HUES48 (cell line): ENCODE measurements at regions not wholly inside any gene's neighbourhood (a gene's known extent, or its start where the extent isn't known, plus 50 kb on each side); places are given as distances from the start of the nearest gene placed in this dataset.

Experiments used
- H3K27ac ChIP-seq: one replicate; pipeline ENCODE4 v1.7.0; 2013; ENCODE audit warnings: low read depth, low read length, inconsistent platforms
- H3K27me3 ChIP-seq: 2 replicates; pipeline ENCODE4 v1.6.1; 2013; ENCODE audit warnings: mild to moderate bottlenecking, low read length; ENCODE audit not compliant: control insufficient read depth, insufficient read depth
- H3K36me3 ChIP-seq: 2 replicates; pipeline ENCODE4 v1.6.1; 2013; ENCODE audit warnings: low read length; ENCODE audit not compliant: control insufficient read depth, insufficient read depth
- H3K4me1 ChIP-seq: 2 replicates; pipeline ENCODE4 v1.6.1; 2013; ENCODE audit warnings: mild to moderate bottlenecking, low read length; ENCODE audit not compliant: control insufficient read depth, insufficient read depth
- H3K4me3 ChIP-seq: 2 replicates; pipeline ENCODE4 v1.5.1; 2013; ENCODE audit warnings: mild to moderate bottlenecking, low read depth, low read length
- H3K9ac ChIP-seq: 2 replicates; pipeline ENCODE4 v1.6.1; 2013; ENCODE audit warnings: mild to moderate bottlenecking, low read depth, low read length, moderate library complexity
- H3K9me3 ChIP-seq: 2 replicates; pipeline ENCODE4 v1.6.1; 2013; ENCODE audit warnings: low read length; ENCODE audit not compliant: control insufficient read depth, insufficient read depth

GRCh38 chr2:237026981-237027711 lies 58.5 kb upstream of the COPS8 start:
- no peak overlapping the region for H3K27ac ChIP-seq
- H3K9me3 ChIP-seq: no peaks in the 10 kb centered on the region
- no peak overlapping the region for H3K9ac ChIP-seq
- no peaks in the 10 kb centered on the region for H3K36me3 ChIP-seq
- H3K4me3 ChIP-seq: no peak overlapping the region
- H3K27me3 ChIP-seq: no peaks in the 10 kb centered on the region
- H3K4me1 ChIP-seq: no peaks in the 10 kb centered on the region

- Histone ChIP-seq H3K9me3 (no peaks in the 10 kb centered on the region), H3K4me3 (no peak overlapping the region), H3K27me3 (no peaks in the 10 kb centered on the region), H3K36me3 (no peaks in the 10 kb centered on the region), H3K9ac (no peak overlapping the region), H3K27ac (no peak overlapping the region), H3K4me1 (no peaks in the 10 kb centered on the region)
Observed at GRCh38 chr2:237027712-237028029, 58.0 kb upstream of the COPS8 start.

GRCh38 chr2:237030382-237030781 lies 55.3 kb upstream of the COPS8 start:
- Histone ChIP-seq H3K9me3 (no peaks in the 10 kb centered on the region), H3K9ac (no peak overlapping the region), H3K27ac (no peak overlapping the region), H3K27me3 (no peaks in the 10 kb centered on the region), H3K4me3 (no peak overlapping the region), H3K4me1 (no peaks in the 10 kb centered on the region), H3K36me3 (no peaks in the 10 kb centered on the region)

GRCh38 chr2:237033536-237034060 lies 52.1 kb upstream of the COPS8 start:
- no peaks in the 10 kb centered on the region for H3K4me1 ChIP-seq
- H3K27ac ChIP-seq: no peak overlapping the region
- no peak overlapping the region; the same call in 1 of the 2 replicates for H3K9ac ChIP-seq
- no peaks in the 10 kb centered on the region for H3K27me3 ChIP-seq
- no peaks in the 10 kb centered on the region for H3K36me3 ChIP-seq
- no peak overlapping the region for H3K4me3 ChIP-seq
- no peaks in the 10 kb centered on the region for H3K9me3 ChIP-seq

GRCh38 chr2:237035781-237036475 lies 49.8 kb upstream of the COPS8 start:
- H3K4me1 ChIP-seq: peaks cover 8% of the 10 kb centered on the region; the same call in 1 of the 2 replicates
- H3K9ac ChIP-seq: no peak overlapping the region
- H3K36me3 ChIP-seq: no peaks in the 10 kb centered on the region
- no peaks in the 10 kb centered on the region for H3K27me3 ChIP-seq
- no peak overlapping the region for H3K27ac ChIP-seq
- no peak overlapping the region for H3K4me3 ChIP-seq
- no peaks in the 10 kb centered on the region for H3K9me3 ChIP-seq
